ENCODE measurements at regions not wholly inside any gene's neighbourhood (a gene's known extent, or its start where the extent isn't known, plus 50 kb on each side); places are given as distances from the start of the nearest gene placed in this dataset.

GRCh38 chr15:29409890-29410289, 140.3 kb upstream of the NSMCE3 start:
- ATAC-seq (no peak), DNase-seq (no peak)
- Mint-ChIP-seq H3K27ac (no peak overlapping the region), H3K36me3 (ENCODE audit: low read depth) (no peaks in the 10 kb centered on the region), H3K27me3 (peaks cover 18% of the 10 kb centered on the region), H3K4me1 (no peaks in the 10 kb centered on the region), H3K9me3 (no peaks in the 10 kb centered on the region), H3K4me3 (no peak overlapping the region)

- ATAC-seq: no peak
- H3K27me3 Mint-ChIP-seq: peaks cover 6% of the 10 kb centered on the region
Observed at GRCh38 chr15:29405564-29405963, 135.9 kb upstream of the NSMCE3 start.

GRCh38 chr15:29403772-29404171, 134.2 kb upstream of the NSMCE3 start:
- ATAC-seq (no peak), DNase-seq (no peak)
- Mint-ChIP-seq H3K36me3 (ENCODE audit: low read depth) (no peaks in the 10 kb centered on the region), H3K27ac (no peak overlapping the region), H3K4me3 (no peak overlapping the region), H3K9me3 (no peaks in the 10 kb centered on the region), H3K27me3 (peaks cover 2% of the 10 kb centered on the region), H3K4me1 (no peaks in the 10 kb centered on the region)

More at GRCh38 chr15:29405564-29405963, 135.9 kb upstream of the NSMCE3 start:
- H3K9me3 Mint-ChIP-seq: no peaks in the 10 kb centered on the region
- no peak for DNase-seq
- no peak overlapping the region for H3K27ac Mint-ChIP-seq
- no peak overlapping the region for H3K4me3 Mint-ChIP-seq
- H3K36me3 Mint-ChIP-seq (ENCODE audit: low read depth): no peaks in the 10 kb centered on the region
- no peaks in the 10 kb centered on the region for H3K4me1 Mint-ChIP-seq

- peaks cover 6% of the 10 kb centered on the region for H3K27me3 Mint-ChIP-seq
- ATAC-seq (no peak), DNase-seq (no peak)
- no peaks in the 10 kb centered on the region for H3K36me3 Mint-ChIP-seq (ENCODE audit: low read depth)
- no peak overlapping the region for H3K27ac Mint-ChIP-seq
- no peak overlapping the region for H3K4me3 Mint-ChIP-seq
- no peaks in the 10 kb centered on the region for H3K4me1 Mint-ChIP-seq
- no peaks in the 10 kb centered on the region for H3K9me3 Mint-ChIP-seq
Observed at GRCh38 chr15:29401644-29402043, 132.0 kb upstream of the NSMCE3 start.

- ATAC-seq: no peak
- no peaks in the 10 kb centered on the region for H3K4me1 Mint-ChIP-seq
- H3K27ac Mint-ChIP-seq: no peak overlapping the region
- no peaks in the 10 kb centered on the region for H3K9me3 Mint-ChIP-seq
- DNase-seq: no peak
- H3K4me3 Mint-ChIP-seq: no peak overlapping the region
- peaks cover 6% of the 10 kb centered on the region for H3K27me3 Mint-ChIP-seq
- H3K36me3 Mint-ChIP-seq (ENCODE audit: low read depth): no peaks in the 10 kb centered on the region
Observed at GRCh38 chr15:29400701-29401100, 131.1 kb upstream of the NSMCE3 start.

GRCh38 chr15:29398907-29399306, 129.3 kb upstream of the NSMCE3 start:
- Mint-ChIP-seq H3K4me1 (no peaks in the 10 kb centered on the region), H3K27ac (no peak overlapping the region), H3K9me3 (no peaks in the 10 kb centered on the region), H3K4me3 (no peak overlapping the region), H3K27me3 (peaks cover 8% of the 10 kb centered on the region), H3K36me3 (ENCODE audit: low read depth) (no peaks in the 10 kb centered on the region)
- no peak for DNase-seq
- no peak for ATAC-seq

- Mint-ChIP-seq H3K36me3 (ENCODE audit: low read depth) (no peaks in the 10 kb centered on the region), H3K4me1 (no peaks in the 10 kb centered on the region), H3K27ac (no peak overlapping the region), H3K27me3 (peaks cover 10% of the 10 kb centered on the region), H3K9me3 (peaks cover 7% of the 10 kb centered on the region), H3K4me3 (no peak overlapping the region)
- no peak for DNase-seq
- ATAC-seq: no peak
Observed at GRCh38 chr15:29396176-29396811, 126.7 kb upstream of the NSMCE3 start.

GRCh38 chr15:29393443-29393842, 123.8 kb upstream of the NSMCE3 start:
- Mint-ChIP-seq H3K4me1 (no peaks in the 10 kb centered on the region), H3K36me3 (ENCODE audit: low read depth) (no peaks in the 10 kb centered on the region), H3K27me3 (peaks cover 8% of the 10 kb centered on the region), H3K27ac (no peak overlapping the region), H3K4me3 (no peak overlapping the region), H3K9me3 (peaks cover 7% of the 10 kb centered on the region)
- ATAC-seq (no peak), DNase-seq (no peak)

GRCh38 chr15:29392358-29392757, 122.7 kb upstream of the NSMCE3 start:
- no peak for DNase-seq

GRCh38 chr15:29390051-29390450, 120.4 kb upstream of the NSMCE3 start:
- H3K27me3 Mint-ChIP-seq: peaks cover 4% of the 10 kb centered on the region
- H3K36me3 Mint-ChIP-seq (ENCODE audit: low read depth): no peaks in the 10 kb centered on the region
- H3K27ac Mint-ChIP-seq: no peak overlapping the region
- no peak for ATAC-seq
- peaks cover 7% of the 10 kb centered on the region for H3K9me3 Mint-ChIP-seq
- H3K4me3 Mint-ChIP-seq: no peak overlapping the region
- no peak for DNase-seq
- no peaks in the 10 kb centered on the region for H3K4me1 Mint-ChIP-seq

More at GRCh38 chr15:29392358-29392757, 122.7 kb upstream of the NSMCE3 start:
- ATAC-seq: no peak
- Mint-ChIP-seq H3K4me1 (no peaks in the 10 kb centered on the region), H3K36me3 (ENCODE audit: low read depth) (no peaks in the 10 kb centered on the region), H3K9me3 (peaks cover 7% of the 10 kb centered on the region), H3K4me3 (no peak overlapping the region), H3K27me3 (peaks cover 4% of the 10 kb centered on the region), H3K27ac (no peak overlapping the region)

- Mint-ChIP-seq H3K27me3 (peaks cover 14% of the 10 kb centered on the region), H3K4me3 (no peak overlapping the region), H3K36me3 (ENCODE audit: low read depth) (no peaks in the 10 kb centered on the region), H3K4me1 (no peaks in the 10 kb centered on the region), H3K9me3 (no peaks in the 10 kb centered on the region), H3K27ac (no peak overlapping the region)
- no peak for DNase-seq
- ATAC-seq: no peak
Observed at GRCh38 chr15:29386523-29386922, 116.9 kb upstream of the NSMCE3 start.

- no peaks in the 10 kb centered on the region for H3K9me3 Mint-ChIP-seq
- DNase-seq: no peak
- no peak for ATAC-seq
- no peaks in the 10 kb centered on the region for H3K36me3 Mint-ChIP-seq (ENCODE audit: low read depth)
- H3K27me3 Mint-ChIP-seq: peaks cover 14% of the 10 kb centered on the region
- H3K27ac Mint-ChIP-seq: no peak overlapping the region
- no peak overlapping the region for H3K4me3 Mint-ChIP-seq
- H3K4me1 Mint-ChIP-seq: no peaks in the 10 kb centered on the region
Observed at GRCh38 chr15:29383367-29383766, 113.7 kb upstream of the NSMCE3 start.

GRCh38 chr15:29382862-29383261, 113.2 kb upstream of the NSMCE3 start:
- Mint-ChIP-seq H3K27ac (no peak overlapping the region), H3K36me3 (ENCODE audit: low read depth) (no peaks in the 10 kb centered on the region), H3K4me1 (no peaks in the 10 kb centered on the region), H3K27me3 (peaks cover 14% of the 10 kb centered on the region), H3K9me3 (no peaks in the 10 kb centered on the region), H3K4me3 (no peak overlapping the region)
- DNase-seq: no peak
- no peak for ATAC-seq

GRCh38 chr15:29380466-29380865, 110.8 kb upstream of the NSMCE3 start:
- Mint-ChIP-seq H3K4me1 (no peaks in the 10 kb centered on the region), H3K27ac (no peak overlapping the region), H3K9me3 (no peaks in the 10 kb centered on the region), H3K27me3 (peaks cover 18% of the 10 kb centered on the region), H3K36me3 (ENCODE audit: low read depth) (no peaks in the 10 kb centered on the region), H3K4me3 (no peak overlapping the region)
- no peak for ATAC-seq
- DNase-seq: no peak

GRCh38 chr15:29379647-29380046, 110.0 kb upstream of the NSMCE3 start:
- no peak for ATAC-seq
- Mint-ChIP-seq H3K27me3 (peaks cover 14% of the 10 kb centered on the region), H3K4me3 (no peak overlapping the region), H3K9me3 (no peaks in the 10 kb centered on the region), H3K27ac (no peak overlapping the region), H3K36me3 (ENCODE audit: low read depth) (no peaks in the 10 kb centered on the region), H3K4me1 (no peaks in the 10 kb centered on the region)
- DNase-seq: no peak

- H3K9me3 Mint-ChIP-seq: no peaks in the 10 kb centered on the region
- no peak for ATAC-seq
- no peak for DNase-seq
- H3K27me3 Mint-ChIP-seq: peaks cover 6% of the 10 kb centered on the region
- no peaks in the 10 kb centered on the region for H3K4me1 Mint-ChIP-seq
- no peak overlapping the region for H3K4me3 Mint-ChIP-seq
- no peak overlapping the region for H3K27ac Mint-ChIP-seq
- H3K36me3 Mint-ChIP-seq (ENCODE audit: low read depth): no peaks in the 10 kb centered on the region
Observed at GRCh38 chr15:29377161-29377560, 107.5 kb upstream of the NSMCE3 start.

All from activated naive CD8-positive, alpha-beta T cell treated with anti-CD3 and anti-CD28 coated beads, Interleukin-2, amount 50 U/mL, for 24 hours (primary cell).